ENCODE measurements at regions not wholly inside any gene's neighbourhood (a gene's known extent, or its start where the extent isn't known, plus 50 kb on each side); places are given as distances from the start of the nearest gene placed in this dataset.

- intact Hi-C loops (cut with micrococcal nuclease), result no loop called here
- no peaks in the 10 kb centered on the region for H3F3A ChIP-seq (ENCODE audit: low read length, unreplicated experiment)
Measured at GRCh38 chr7:79782256-79782655, 328.8 kb upstream of the MAGI2 start.

GRCh38 chr7:79781716-79782115 lies 328.2 kb upstream of the MAGI2 start:
- Histone ChIP-seq H3K4me2 (ENCODE audit: low read length) (no peak overlapping the region), H3K4me1 (ENCODE audit: insufficient read depth, low read length) (no peaks in the 10 kb centered on the region), H3F3A (ENCODE audit: low read length, unreplicated experiment) (no peaks in the 10 kb centered on the region), H3K9me2 (replicated peaks; ENCODE audit: low read length) (no peaks in the 10 kb centered on the region), H3K27ac (ENCODE audit: low read length) (no peak overlapping the region), H4K20me1 (ENCODE audit: low read length) (no peaks in the 10 kb centered on the region), H3K9me3 (ENCODE audit: low read length) (no peaks in the 10 kb centered on the region), H3K79me2 (ENCODE audit: low read length) (no peaks in the 10 kb centered on the region), H2AFZ (ENCODE audit: low read length) (no peak overlapping the region), H3K27me3 (ENCODE audit: low read length) (no peaks in the 10 kb centered on the region), H3K9ac (ENCODE audit: low read length) (no peak overlapping the region), H3K4me3 (ENCODE audit: low read length) (no peak overlapping the region), H3K36me3 (ENCODE audit: low read depth, low read length) (no peaks in the 10 kb centered on the region)
- DNase-seq, result no peak
- no peak for ATAC-seq
- TF ChIP-seq EZH2 (IDR thresholded peaks at IDR 0.05; ENCODE audit: low read length, unreplicated experiment), result no peak
- intact Hi-C loops (cut with micrococcal nuclease), result no loop called here
- ChIA-PET POLR2A (ENCODE audit: unreplicated experiment) (no interaction called here), CTCF (no interaction called here)
- BruUV-seq (replicated peaks), result no TSS peak

More at GRCh38 chr7:79782256-79782655, 328.8 kb upstream of the MAGI2 start:
- Histone ChIP-seq H3K4me3 (ENCODE audit: low read length) (no peak overlapping the region), H3K9ac (ENCODE audit: low read length) (no peak overlapping the region), H3K4me2 (ENCODE audit: low read length) (no peak overlapping the region), H3K9me2 (replicated peaks; ENCODE audit: low read length) (no peaks in the 10 kb centered on the region), H4K20me1 (ENCODE audit: low read length) (no peaks in the 10 kb centered on the region), H3K9me3 (ENCODE audit: low read length) (no peaks in the 10 kb centered on the region), H3K27me3 (ENCODE audit: low read length) (no peaks in the 10 kb centered on the region), H3K36me3 (ENCODE audit: low read depth, low read length) (no peaks in the 10 kb centered on the region), H3K27ac (ENCODE audit: low read length) (no peak overlapping the region), H3K79me2 (ENCODE audit: low read length) (no peaks in the 10 kb centered on the region), H3K4me1 (ENCODE audit: insufficient read depth, low read length) (no peaks in the 10 kb centered on the region), H2AFZ (ENCODE audit: low read length) (no peak overlapping the region)
- ChIA-PET CTCF (no interaction called here), POLR2A (ENCODE audit: unreplicated experiment) (no interaction called here)
- TF ChIP-seq CTCF (conservative IDR thresholded peaks at IDR 0.05; ENCODE audit: low read depth, low read length) (no peak), EZH2 (IDR thresholded peaks at IDR 0.05; ENCODE audit: low read length, unreplicated experiment) (no peak), EZH2phosphoT487 (IDR thresholded peaks at IDR 0.05; ENCODE audit: borderline replicate concordance, low read length) (no peak)
- ATAC-seq (no peak), DNase-seq (no peak)
- no TSS peak for BruUV-seq (replicated peaks)

- Histone ChIP-seq H3K36me3 (ENCODE audit: low read depth, low read length) (no peaks in the 10 kb centered on the region), H3F3A (ENCODE audit: low read length, unreplicated experiment) (no peaks in the 10 kb centered on the region), H3K4me2 (ENCODE audit: low read length) (no peak overlapping the region), H3K9me3 (ENCODE audit: low read length) (no peaks in the 10 kb centered on the region), H4K20me1 (ENCODE audit: low read length) (no peaks in the 10 kb centered on the region), H3K4me1 (ENCODE audit: insufficient read depth, low read length) (0 out of 2 replicates have a peak, but pooled peaks cover 6% of the 10 kb centered on the region), H3K79me2 (ENCODE audit: low read length) (no peaks in the 10 kb centered on the region), H3K9ac (ENCODE audit: low read length) (no peak overlapping the region), H3K4me3 (ENCODE audit: low read length) (no peak overlapping the region), H3K9me2 (replicated peaks; ENCODE audit: low read length) (no peaks in the 10 kb centered on the region), H3K27me3 (ENCODE audit: low read length) (no peaks in the 10 kb centered on the region), H2AFZ (ENCODE audit: low read length) (no peak overlapping the region), H3K27ac (ENCODE audit: low read length) (no peak overlapping the region)
- intact Hi-C loops (cut with micrococcal nuclease), result no loop called here
- DNase-seq (no peak), ATAC-seq (no peak)
- TF ChIP-seq CTCF (conservative IDR thresholded peaks at IDR 0.05; ENCODE audit: low read depth, low read length) (no peak), EZH2phosphoT487 (IDR thresholded peaks at IDR 0.05; ENCODE audit: borderline replicate concordance, low read length) (no peak), EZH2 (IDR thresholded peaks at IDR 0.05; ENCODE audit: low read length, unreplicated experiment) (no peak)
- POLR2A ChIA-PET (ENCODE audit: unreplicated experiment), result no interaction called here
- CTCF ChIA-PET, result interaction anchor here (0.6 kb wide), 1 partner anchor 123 kb away, joined by 5 read pairs; no protein-coding TSS in a partner anchor
- no TSS peak for BruUV-seq (replicated peaks)
Measured at GRCh38 chr7:79778786-79779770, 325.6 kb upstream of the MAGI2 start.

Data from PC-3 (cell line).